ENCODE measurements at regions not wholly inside any gene's neighbourhood (a gene's known extent, or its start where the extent isn't known, plus 50 kb on each side); places are given as distances from the start of the nearest gene placed in this dataset.

DNA sequence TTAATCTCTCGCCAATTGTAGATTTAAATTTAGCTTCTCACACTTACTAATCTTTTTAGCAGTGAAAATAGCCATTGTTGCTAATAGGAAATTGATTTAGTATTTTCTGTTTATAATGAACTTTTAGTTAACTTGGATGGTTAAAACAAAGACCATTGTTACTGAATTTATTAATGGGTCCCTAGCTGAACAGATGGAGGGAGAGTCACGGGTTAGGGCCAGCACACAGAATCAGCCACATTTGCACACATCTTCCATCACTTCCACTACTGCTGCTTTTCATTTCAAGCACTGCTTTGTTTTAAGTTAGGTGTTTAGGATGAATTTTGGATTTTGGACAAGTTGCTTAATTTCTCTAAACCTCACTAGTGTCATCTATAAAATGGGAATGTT lies 125.9 kb upstream of the ADAMTSL1 start:
- DNase-seq, result no peak
- Histone ChIP-seq H3K27me3 (replicated peaks) (no peaks in the 10 kb centered on the region), H3K4me3 (ENCODE audit: low read depth, low read length) (no peak overlapping the region), H3K36me3 (replicated peaks) (no peaks in the 10 kb centered on the region), H3K27ac (no peak overlapping the region)
- in situ Hi-C loops (cut with HindIII; ENCODE audit: low pct_ligation_motif_present, low sequenced_read_pairs), result no loop called here
- no peak for TF ChIP-seq CTCF (IDR thresholded peaks at IDR 0.05; ENCODE audit: low read depth, low read length, missing control alignments)

- H3K36me3 ChIP-seq (replicated peaks), result no peaks in the 10 kb centered on the region
- no peak overlapping the region for H3K4me3 ChIP-seq (ENCODE audit: low read depth, low read length)
- H3K27ac ChIP-seq, result no peak overlapping the region
- no peaks in the 10 kb centered on the region for H3K27me3 ChIP-seq (replicated peaks)
- in situ Hi-C loops (cut with HindIII; ENCODE audit: low pct_ligation_motif_present, low sequenced_read_pairs), result no loop called here
- DNase-seq, result no peak
- no peak for TF ChIP-seq CTCF (IDR thresholded peaks at IDR 0.05; ENCODE audit: low read depth, low read length, missing control alignments)
Observed at GRCh38 chr9:18349530-18349929, 124.4 kb upstream of the ADAMTSL1 start.

GRCh38 chr9:18350036-18350435 lies 123.9 kb upstream of the ADAMTSL1 start:
- in situ Hi-C loops (cut with HindIII; ENCODE audit: low pct_ligation_motif_present, low sequenced_read_pairs), result no loop called here
- Histone ChIP-seq H3K27me3 (replicated peaks) (no peaks in the 10 kb centered on the region), H3K27ac (no peak overlapping the region), H3K4me3 (ENCODE audit: low read depth, low read length) (no peak overlapping the region), H3K36me3 (replicated peaks) (no peaks in the 10 kb centered on the region)
- TF ChIP-seq CTCF (IDR thresholded peaks at IDR 0.05; ENCODE audit: low read depth, low read length, missing control alignments), result no peak
- DNase-seq, result no peak

DNA sequence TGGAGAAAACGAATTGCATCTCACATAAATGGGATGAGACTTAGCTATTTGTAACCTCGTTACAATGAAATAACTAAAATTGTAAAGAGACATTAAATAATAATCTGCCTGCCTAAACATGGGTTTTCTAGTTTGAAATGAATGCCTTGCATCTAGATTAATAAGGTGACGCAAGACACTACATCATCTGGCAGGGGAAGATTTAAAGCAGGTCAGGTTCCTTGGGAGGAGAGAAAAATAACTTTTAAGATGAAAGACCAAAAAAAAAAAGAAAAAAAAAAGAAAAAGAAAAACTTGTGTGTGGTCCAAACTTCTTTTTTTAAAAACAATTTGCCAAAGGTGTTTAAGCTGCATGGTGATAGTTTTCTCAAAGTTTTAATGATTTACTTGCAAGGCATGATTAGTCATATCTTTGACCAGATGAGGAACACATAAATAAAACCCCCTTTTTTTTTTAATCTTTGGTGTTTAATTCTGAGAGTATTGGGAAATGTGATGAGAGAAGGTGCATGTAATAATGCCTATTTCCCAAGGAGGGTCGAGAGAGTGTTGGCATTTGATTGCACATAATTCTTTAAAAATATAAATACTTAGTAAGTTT lies 122.9 kb upstream of the ADAMTSL1 start:
- Histone ChIP-seq H3K4me3 (ENCODE audit: low read depth, low read length) (no peak overlapping the region), H3K36me3 (replicated peaks) (no peaks in the 10 kb centered on the region), H3K27ac (no peak overlapping the region), H3K27me3 (replicated peaks) (no peaks in the 10 kb centered on the region)
- in situ Hi-C loops (cut with HindIII; ENCODE audit: low pct_ligation_motif_present, low sequenced_read_pairs), result no loop called here
- no peak for DNase-seq
- TF ChIP-seq CTCF (IDR thresholded peaks at IDR 0.05; ENCODE audit: low read depth, low read length, missing control alignments), result no peak

GRCh38 chr9:18352711-18353110 lies 121.2 kb upstream of the ADAMTSL1 start:
- Histone ChIP-seq H3K27me3 (replicated peaks) (no peaks in the 10 kb centered on the region), H3K36me3 (replicated peaks) (no peaks in the 10 kb centered on the region)

More at GRCh38 chr9:18352711-18353110, 121.2 kb upstream of the ADAMTSL1 start:
- no peak for TF ChIP-seq CTCF (IDR thresholded peaks at IDR 0.05; ENCODE audit: low read depth, low read length, missing control alignments)
- Histone ChIP-seq H3K27ac (no peak overlapping the region), H3K4me3 (ENCODE audit: low read depth, low read length) (no peak overlapping the region)
- in situ Hi-C loops (cut with HindIII; ENCODE audit: low pct_ligation_motif_present, low sequenced_read_pairs), result no loop called here
- DNase-seq, result no peak
